Posterior vena cava (tissue), 2 donors: ENCODE measurements at regions not wholly inside any gene's neighbourhood (a gene's known extent, or its start where the extent isn't known, plus 50 kb on each side); places are given as distances from the start of the nearest gene placed in this dataset.
"Not testable (repeated sequence)": the region's sequence is repeated elsewhere in the genome, so short reads cannot be mapped to it uniquely, and the experiment has no call there.

Experiments
- DNase-seq: peaks from one replicate; pipeline ENCODE4 v3.0.0-alpha.2; 2020; ENCODE audit warnings: low spot score
- intact Hi-C, 2 donors: fragments of 100-400 bp; cut with DNase I; formaldehyde crosslinking; loops; one replicate each; pipeline versions ENCODE4 v1.14.1 to v1.14.2; 2022 to 2023
- donor health status: DM: yes; HTN: yes; CAD: no.
- donor health status: DM: yes; HTN: yes; CAD: no.

DNA sequence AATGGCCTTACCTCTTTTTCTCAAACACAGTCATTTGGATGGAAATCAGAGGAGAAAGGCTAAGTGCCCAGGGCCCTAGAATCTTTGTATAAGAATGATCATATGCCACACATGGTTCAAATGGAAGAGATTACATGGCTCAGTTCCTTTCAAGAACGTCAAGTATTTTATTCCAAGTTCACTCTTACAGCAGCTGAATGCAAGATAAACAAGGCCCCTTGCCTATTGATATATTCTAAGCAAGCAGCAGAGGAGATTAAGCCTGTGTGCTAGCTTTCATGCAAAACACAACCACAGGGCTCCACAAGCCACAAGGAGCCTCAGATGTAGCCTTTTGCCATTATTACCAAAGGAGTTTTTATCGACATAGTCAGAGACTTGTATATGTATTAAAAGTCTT, 55.3 kb upstream of the SLCO6A1 start:
- intact Hi-C loops, result no loop called here
- no peak for DNase-seq

DNA sequence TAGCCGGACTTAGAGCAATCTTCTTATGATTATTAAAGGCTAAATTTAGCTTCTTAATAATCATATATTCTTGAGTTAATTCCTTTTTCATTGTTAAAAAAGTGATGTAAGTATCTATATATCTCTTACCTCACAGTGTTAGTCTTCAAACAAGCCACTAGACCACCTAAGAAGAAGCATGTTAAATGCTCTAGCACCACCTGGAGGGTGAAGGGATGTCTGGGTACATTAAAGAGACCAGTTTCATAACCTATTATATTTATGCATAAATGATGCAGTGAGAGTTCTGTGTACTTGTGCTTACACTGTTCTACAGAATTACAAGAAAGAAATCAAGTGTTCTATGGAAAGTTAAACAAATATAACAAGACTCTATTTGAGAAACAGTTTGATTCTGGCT, 55.9 kb upstream of the SLCO6A1 start:
- intact Hi-C loops, result no loop called here
- no peak for DNase-seq

GRCh38 chr5:102561894-102562760, 63.3 kb upstream of the SLCO6A1 start:
- intact Hi-C loops, result no loop called here
- DNase-seq, result peak; percentile 72

- DNase-seq, result no peak
- intact Hi-C loops, result no loop called here
Observed at GRCh38 chr5:102570747-102571146, 71.9 kb upstream of the SLCO6A1 start.

DNA sequence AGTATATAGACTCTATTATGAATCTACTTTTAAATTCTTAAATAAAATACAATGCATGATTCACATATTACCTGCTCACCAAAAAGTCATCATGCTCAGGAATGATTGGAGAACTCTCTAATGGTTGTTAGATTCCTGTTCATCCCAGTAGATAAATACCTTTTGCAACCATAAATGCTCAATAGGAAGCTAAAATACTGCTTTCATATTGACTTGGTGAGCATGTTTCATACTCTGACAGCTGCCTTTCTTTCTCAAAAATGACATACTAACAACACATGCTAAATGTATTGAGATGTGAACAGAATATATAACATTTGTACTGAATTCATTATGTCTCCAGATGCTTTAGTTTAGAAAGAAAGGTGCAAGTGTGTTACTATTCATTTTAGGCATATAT, 79.6 kb upstream of the SLCO6A1 start:
- intact Hi-C loops, result no loop called here
- no peak for DNase-seq

GRCh38 chr5:102579379-102579778, 80.6 kb upstream of the SLCO6A1 start:
- no peak for DNase-seq
- intact Hi-C loops, result no loop called here

DNA sequence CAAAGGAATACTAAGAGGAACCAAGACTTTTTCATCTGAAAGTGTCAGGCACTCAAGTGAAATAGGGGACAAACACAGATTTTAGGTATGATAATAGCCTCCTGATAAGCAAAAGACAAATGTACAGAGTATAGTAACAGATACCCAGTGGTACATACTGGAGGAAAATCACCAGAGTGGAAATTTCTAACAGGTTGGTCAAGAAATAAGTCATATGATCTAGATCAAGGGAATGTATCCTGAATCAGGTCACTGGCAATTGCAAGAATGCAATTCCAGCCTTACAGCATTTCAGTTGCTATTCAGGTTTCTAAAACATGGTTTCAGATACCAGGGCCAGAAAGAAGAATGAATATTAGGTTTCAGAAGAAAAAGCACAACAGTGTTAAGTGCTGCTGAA, 82.2 kb upstream of the SLCO6A1 start:
- intact Hi-C loops, result loop anchor here in 1 of 2 donors (10.0 kb wide), 1 partner anchor 464 kb away; no protein-coding TSS in a partner anchor
- no peak for DNase-seq

DNA sequence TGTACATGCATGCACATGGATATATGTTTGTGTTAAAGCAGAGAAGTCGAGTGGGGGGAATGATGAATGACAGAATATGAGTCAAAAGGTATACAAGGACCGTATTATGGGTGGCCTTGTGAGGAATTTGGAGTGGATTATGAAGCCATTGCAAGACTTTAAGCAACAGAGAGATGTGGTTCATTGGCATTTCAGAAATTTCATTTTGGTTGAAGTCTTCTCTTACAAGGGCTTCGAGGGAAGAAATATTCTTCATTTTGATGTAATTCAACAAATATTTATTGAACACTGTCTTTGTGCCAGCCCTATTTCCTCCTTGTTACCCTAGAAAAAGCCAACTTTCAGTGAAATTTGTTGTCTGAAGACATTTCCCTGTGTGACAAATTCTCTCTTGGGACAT, 83.9 kb upstream of the SLCO6A1 start:
- DNase-seq, result no peak
- intact Hi-C loops, result loop anchor here in 1 of 2 donors (10.0 kb wide), 1 partner anchor 462 kb away; no protein-coding TSS in a partner anchor

GRCh38 chr5:102583276-102584124, 84.7 kb upstream of the SLCO6A1 start:
- DNase-seq, result no peak
- intact Hi-C loops, result loop anchor here in 1 of 2 donors (10.0 kb wide), 1 partner anchor 461 kb away; no protein-coding TSS in a partner anchor

- intact Hi-C loops, result loop anchor here in 1 of 2 donors (10.0 kb wide), 1 partner anchor 455 kb away; no protein-coding TSS in a partner anchor
- DNase-seq, result no peak
Observed at GRCh38 chr5:102589661-102590060, 90.9 kb upstream of the SLCO6A1 start.

DNA sequence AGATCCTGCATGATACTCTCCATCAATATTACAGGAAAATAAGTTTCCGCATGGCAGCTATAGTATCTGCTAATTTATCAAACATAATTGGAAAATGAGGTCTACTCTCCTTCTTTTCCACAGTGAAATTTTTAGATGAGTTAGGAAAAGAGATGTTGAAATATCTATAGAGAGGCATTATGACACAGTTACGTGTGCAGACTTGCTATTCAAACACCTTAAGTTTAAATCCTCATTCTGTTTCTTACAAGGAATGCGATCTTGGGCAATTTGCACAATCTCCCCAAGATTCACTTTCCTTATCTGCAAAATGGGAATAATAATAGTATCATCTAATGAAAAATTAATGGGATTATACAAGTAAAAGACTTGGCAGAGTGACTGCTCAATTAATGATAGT, 91.7 kb upstream of the SLCO6A1 start:
- intact Hi-C loops, result no loop called here
- no peak for DNase-seq

DNA sequence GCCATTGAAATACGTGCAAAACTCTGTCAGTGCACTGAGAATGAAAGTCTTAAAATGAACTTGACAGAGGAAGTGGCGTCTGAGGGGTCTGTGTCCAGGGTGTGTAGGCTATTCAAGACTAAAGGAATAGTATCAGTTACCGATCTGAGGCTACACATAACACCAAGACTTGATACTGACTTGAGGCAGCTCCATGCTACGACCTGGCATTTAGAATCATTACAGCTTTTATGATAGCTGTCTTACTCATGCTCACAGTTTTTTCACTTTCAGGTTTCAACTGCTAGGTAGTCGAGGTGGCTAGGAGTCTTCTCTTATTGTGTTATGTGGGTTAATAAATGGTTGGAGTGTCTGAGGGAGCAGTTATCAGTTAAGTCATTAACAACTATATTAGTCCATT, 92.8 kb upstream of the SLCO6A1 start:
- no peak for DNase-seq

GRCh38 chr5:102592586-102592985, 93.8 kb upstream of the SLCO6A1 start:
- intact Hi-C loops, DNase-seq: not testable (repeated sequence)

More for the DNA sequence above, 92.8 kb upstream of the SLCO6A1 start:
- intact Hi-C loops, result no loop called here

GRCh38 chr5:102594192-102594591, 95.4 kb upstream of the SLCO6A1 start:
- intact Hi-C loops, result no loop called here

GRCh38 chr5:102595332-102595731, 96.5 kb upstream of the SLCO6A1 start:
- DNase-seq, result no peak
- intact Hi-C loops, result no loop called here

More at GRCh38 chr5:102594192-102594591, 95.4 kb upstream of the SLCO6A1 start:
- DNase-seq, result no peak

- intact Hi-C loops, result no loop called here
- no peak for DNase-seq
Observed at GRCh38 chr5:102596113-102596512, 97.3 kb upstream of the SLCO6A1 start.

- intact Hi-C loops, result no loop called here
- no peak for DNase-seq
Observed at GRCh38 chr5:102596951-102597350, 98.2 kb upstream of the SLCO6A1 start.

DNA sequence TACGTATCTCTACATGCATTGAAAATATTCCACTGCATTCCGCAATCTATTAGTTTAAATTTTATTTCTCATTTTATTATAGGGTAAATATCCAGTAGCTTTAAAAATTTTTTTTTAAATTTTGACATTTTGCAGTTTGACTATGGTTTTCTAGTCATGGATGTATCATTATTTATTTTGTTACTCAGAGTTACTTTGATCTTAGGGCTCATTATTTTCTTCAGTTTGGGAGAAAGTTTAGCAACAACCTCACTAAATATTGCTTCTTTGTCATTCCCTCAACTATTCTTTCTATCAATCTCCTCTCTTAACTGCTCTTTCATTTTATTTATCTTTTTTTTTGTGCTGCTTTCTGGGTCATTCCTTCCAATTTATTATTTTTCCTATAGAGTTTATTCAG, 100.5 kb upstream of the SLCO6A1 start:
- no peak for DNase-seq
- intact Hi-C loops, result no loop called here

- intact Hi-C loops, result no loop called here
Observed at GRCh38 chr5:102600964-102601363, 102.2 kb upstream of the SLCO6A1 start.

DNA sequence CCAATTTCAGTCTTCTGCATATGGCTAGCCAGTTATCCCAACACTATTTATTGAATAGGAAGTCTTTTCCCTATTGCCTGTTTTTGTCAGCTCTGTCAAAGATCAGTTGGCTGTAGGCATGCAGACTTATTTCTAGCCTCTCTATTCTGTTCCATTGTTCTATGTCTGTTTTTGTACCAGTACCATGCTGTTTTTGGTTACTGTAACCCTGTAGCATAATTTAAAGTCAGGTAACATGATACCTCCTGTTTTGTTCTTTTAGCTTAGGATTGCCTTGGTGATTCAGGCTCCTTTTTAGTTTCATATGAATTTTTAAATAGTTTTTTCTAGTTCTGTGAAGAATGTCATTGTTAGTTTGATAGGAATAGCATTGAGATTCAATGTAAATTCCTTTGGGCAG, 104.9 kb upstream of the SLCO6A1 start:
- intact Hi-C loops, result no loop called here
- DNase-seq, result no peak

More at GRCh38 chr5:102600964-102601363, 102.2 kb upstream of the SLCO6A1 start:
- no peak for DNase-seq
